ENCODE measurements at regions not wholly inside any gene's neighbourhood (a gene's known extent, or its start where the extent isn't known, plus 50 kb on each side); places are given as distances from the start of the nearest gene placed in this dataset.
"Not testable (repeated sequence)": the region's sequence is repeated elsewhere in the genome, so short reads cannot be mapped to it uniquely, and the experiment has no call there.

DNA sequence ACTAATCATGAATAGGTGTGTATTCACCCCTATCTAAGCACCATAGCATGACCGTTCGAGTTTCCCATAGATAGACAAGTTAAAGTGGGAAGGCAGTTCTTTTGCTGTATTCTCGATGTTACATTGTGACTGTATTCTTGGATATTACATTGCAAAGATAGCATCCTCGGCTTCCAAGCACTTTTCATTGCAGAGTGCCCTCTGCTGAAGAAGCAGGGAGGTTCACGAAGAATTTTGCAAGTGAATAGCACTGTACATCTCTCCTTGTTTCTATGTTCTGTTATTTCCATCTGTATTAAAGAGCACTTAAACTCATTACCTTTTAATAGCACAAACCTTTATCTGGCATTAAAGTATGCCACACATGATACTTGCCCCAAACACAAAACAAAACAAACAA is 426.7 kb upstream of the ARX start:
- DNase-seq (ENCODE audit: low spot score) = no peak

DNA sequence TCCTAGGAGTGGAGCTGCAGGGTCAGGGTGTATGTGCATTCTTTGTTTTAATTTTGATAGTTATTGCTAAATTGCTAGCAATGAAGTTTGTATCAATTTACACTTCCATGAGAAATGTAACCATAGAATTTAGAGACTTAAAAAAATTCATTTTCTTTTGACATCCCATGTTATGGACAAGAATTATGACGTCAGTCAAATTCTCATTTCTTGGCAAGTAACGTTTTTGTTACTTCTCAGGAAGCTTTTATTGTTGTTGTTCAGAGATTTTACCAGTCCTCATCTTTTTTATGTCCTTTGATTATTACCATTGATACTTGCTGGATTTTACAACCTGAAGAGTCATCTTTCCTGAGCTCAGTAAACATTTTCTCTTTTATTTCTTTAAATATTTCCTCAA is 417.5 kb upstream of the ARX start:
- DNase-seq (ENCODE audit: low spot score) = no peak

DNA sequence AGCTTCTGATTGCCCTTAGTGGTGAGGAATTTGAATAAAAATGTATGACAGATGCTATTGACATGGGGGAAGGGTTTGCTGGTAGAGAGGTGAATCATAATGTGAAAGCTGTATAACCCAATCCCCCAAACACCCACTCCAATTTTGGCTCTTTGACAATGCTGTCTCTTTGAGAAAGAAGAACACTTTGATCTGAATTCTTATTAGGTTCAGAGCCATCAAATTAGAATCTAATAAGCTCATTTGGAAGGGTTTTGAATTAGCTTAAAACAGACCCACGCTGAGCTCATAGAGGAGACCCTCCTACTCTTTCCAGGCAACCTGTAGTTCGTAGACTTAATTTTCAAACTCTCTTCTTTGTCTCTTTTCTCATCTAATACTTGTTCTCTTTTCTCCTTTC is 416.6 kb upstream of the ARX start:
- DNase-seq (ENCODE audit: low spot score) = no peak

DNA sequence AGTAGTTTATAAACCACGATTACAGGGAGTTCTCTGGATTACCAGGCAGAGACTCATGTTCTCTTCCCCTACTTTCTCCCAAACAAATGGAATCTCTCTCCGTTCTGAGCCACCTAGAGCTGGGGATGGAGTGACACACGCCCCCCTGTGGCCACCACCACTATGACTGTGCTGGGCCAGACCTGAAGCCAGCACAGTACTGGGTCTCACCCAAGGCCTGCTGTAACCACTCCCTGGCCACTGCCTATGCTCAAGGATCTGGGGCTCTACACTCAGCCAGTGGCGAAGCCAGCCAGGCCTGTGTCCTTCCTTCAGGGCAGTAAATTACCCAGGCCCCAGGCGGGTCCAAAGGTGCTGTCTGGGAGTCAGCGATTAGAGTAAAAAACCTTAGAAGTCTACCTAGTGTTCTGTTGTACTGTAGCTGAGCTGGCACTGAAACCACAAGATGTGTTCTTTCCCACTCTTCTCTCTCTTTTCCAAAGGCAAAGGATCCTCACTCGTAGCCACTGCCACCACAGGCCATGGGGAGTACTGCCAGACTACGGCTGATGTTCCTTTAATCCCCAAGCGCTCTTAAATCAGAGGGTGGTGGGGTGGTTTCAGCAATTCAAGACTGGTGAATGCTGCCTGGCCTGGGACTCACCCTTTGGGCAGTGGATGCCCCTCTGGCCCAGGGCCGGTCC is 412.2 kb upstream of the ARX start:
- no peak for DNase-seq (ENCODE audit: low spot score)

DNA sequence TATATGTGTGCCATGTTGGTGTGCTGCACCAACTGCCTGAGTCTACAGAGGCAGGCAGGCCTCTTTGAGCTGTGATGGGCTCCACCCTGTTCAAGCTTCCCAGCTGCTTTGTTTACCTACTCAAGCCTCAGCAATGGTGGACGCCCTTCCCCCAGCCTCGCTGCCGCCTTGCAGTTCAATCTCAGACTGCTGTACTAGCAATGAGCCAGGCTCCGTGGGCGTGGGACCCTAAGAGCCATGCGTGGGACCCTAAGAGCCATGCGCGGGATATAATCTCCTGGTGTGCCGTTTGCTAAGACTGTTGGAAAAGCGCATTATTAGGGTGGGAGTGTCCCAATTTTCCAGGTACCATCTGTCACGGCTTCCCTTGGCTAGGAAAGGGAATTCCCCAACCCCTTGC is 388.4 kb upstream of the ARX start:
- not testable (repeated sequence) for DNase-seq (ENCODE audit: low spot score)

DNA sequence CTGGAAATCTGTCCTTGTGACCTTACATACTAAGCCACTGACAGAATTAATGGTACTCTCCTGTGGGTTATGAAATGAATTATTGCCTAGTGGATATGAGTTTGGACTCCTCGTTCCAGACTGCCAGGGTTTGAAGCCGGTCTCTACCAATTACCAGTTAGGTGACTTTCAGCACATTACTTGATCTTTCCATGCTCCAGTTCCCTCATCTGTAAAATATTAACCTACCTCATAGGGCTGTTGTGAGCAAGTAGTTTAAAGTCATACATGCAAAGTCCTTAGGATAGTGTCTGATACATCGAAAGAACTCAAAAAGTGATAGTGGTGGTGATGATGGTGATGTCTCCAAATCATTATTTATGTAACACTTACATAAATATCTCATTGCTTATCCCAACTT is 373.5 kb upstream of the ARX start:
- no peak for DNase-seq (ENCODE audit: low spot score)

DNA sequence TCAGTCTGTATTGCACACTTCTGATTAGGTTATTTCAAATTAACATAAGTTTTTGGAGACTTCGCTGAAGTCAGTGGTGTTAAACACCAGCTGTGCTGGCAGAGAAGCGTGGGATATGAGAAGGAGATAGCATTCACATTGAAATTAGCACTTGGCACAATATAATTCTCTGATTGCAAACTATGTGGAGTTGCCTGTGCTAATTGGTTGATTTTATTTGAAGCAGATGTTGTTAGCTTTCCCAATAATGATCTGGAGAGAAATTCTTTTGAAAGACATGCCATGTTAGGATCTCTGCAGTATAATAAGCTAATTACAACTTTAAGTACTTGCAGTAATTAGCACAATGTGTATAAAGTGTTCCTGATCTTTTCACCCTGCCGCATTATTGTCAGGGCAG is 367.4 kb upstream of the ARX start:
- DNase-seq (ENCODE audit: low spot score) = no peak

DNA sequence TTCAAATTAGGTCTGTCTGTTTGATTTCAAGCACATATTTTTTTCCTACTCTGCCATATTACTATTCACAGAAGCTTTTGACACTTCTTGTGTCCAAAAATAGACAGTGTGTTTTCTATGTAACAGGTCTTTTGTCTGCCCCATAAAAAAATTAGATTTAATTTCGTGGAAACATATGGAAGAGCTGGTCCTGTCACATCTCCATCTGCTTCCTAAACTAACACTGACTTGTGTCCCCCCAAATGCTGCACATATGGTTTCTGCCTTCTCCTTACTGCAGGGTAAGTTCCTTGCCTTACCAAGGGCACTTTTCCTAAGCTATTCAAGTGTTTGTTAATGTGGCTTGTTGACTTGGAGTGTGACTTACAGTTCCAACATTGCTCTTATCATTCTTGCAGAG is 340.7 kb upstream of the ARX start:
- no peak for DNase-seq (ENCODE audit: low spot score)

DNA sequence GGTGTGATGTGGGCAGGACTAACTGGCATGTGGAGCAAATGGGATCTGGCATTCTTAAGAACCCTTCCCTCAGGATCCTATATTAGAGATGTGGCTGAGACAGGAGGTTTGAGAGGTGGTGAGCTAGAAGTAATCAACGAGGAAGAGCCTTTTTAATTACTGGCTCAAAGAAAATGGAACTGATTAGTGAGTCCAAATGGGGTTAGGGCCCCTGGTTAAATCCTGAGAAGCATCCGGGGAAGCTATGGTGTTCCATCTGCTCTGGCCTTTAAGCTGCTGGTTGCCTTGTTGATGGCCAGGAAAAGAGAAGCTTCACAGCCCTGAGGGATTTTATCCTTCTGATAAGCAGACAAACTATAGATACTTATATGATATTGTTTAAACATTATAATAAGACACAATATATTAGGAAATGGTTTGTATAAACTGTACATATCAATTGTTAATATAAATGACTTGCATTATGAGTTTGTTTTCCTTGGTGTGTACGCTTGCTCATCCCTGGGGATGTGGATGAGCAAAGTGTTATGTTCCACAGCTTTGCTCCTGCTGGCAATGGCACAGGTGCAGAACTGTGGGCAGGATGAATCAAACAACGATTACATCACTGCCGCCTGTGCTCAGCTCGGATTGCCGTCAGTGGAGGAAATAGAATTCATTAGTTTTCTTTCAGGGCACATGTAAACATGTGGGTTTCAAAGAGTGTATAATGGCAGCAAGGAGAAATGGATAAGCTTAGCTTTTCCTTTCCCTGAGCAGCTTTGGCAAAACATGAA is 328.6 kb upstream of the ARX start:
- DNase-seq (ENCODE audit: low spot score) = no peak

DNA sequence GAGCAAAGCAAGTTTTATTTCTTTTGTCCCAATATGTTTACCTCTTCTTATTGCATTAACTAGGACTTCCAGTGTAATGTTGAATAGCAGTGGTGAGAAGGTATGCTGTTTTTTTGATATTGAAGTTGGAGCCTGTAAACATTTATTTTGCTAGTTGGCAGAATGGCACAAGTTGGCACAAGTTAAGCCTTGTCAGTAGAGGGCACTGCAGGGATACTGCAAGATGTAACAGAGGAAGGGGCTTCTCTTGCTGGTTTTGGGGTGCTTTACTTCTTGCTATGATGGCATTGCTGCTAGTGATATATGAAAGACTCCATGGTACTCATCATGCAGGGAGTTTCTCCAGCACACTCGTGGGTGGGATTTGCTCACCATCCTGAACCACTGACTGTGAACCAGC is 327.3 kb upstream of the ARX start:
- DNase-seq (ENCODE audit: low spot score) = no peak

DNA sequence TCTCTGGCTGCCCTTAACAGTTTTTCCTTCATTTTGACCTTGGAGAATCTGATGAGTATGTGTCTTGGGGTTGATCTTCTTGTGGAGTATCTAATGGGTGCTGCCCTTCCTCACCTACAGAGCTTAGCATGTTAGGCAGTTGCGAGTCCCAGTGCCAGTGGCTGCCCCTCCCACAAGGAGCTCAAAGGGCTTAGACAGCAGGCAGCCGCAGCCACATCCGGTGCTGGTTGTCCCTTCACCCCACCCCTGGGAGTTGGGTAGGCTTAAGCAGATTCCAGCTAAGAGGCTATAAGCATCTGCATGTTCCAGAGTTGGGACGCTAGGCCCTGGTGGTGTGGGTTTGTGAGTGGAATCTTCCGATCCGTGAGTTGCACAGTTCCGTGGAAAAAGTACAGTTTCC is 322.1 kb upstream of the ARX start:
- DNase-seq (ENCODE audit: low spot score) = no peak

DNA sequence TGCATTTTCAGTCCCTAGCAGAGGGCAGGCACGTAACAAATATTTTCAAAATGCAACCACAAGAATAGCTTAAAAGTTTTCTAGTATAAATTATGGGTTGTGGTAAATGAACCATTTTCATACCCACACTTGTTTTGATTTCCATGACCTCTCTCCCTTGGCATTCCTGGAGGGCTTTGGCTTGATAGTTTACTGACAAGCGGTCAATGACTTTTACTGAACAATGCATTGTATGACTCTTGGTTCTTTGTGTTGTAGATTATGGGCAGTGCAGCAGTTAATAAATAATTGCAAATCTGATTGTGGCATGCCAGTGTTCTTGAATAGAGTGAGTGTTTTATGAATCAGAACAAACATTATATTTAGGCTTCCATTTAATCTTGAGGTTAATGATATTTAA is 285.2 kb upstream of the ARX start:
- DNase-seq (ENCODE audit: low spot score) = no peak

DNA sequence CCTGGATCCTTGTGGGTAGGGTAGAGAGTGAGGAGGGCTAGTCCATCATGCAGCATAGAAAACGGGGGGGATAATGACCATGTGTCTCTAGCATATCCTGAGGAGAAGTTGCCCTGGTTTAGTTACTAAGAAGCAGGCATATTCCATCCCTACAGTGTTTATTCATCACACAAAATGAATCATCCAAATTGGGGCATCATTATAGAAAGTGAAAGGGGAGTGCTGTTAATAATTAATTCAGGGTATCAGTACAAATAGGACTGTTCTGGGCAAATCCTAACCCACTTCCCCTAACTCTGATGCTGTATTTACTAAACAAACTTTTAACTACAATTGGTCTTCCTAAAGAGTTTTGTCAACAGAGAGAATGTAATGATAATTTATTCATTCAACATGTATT is 281.1 kb upstream of the ARX start:
- no peak for DNase-seq (ENCODE audit: low spot score)

DNA sequence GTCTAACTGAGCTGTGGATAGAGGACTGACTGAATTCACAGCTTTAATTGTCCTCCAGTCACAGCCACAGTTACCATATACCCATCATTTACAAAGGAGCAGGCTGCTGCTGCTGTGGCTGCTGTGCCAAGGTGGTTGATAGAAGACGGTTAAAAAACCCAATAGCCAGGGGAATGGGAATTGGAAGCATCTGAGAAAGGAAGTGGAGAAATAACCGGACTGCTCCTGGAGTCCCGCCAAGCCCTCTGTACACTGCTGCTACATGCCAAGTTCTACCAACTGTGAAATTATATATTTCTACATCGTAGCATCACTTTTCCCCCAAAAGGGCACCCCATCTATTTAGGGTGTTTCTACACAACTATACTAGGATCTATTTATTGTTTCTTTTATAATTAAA is 279.7 kb upstream of the ARX start:
- no peak for DNase-seq (ENCODE audit: low spot score)

DNA sequence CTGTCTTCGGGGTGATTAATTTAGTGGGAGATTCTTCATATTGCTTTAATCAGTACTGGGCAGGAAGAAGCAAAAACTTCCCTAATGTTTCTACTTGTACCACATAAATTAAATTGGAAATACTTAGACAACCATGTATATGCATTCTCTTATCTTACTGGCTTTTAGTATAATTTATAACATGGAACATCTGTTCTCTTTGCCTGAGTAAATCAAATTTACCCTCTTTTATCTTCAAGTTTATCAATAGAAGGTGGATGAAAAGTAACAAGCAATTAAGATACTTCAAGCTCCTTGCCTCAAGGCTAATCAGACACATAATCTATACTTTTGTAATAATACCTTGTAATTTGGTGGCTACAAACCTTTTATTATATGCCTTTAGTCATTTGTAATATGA is 274.4 kb upstream of the ARX start:
- no peak for DNase-seq (ENCODE audit: low spot score)

DNA sequence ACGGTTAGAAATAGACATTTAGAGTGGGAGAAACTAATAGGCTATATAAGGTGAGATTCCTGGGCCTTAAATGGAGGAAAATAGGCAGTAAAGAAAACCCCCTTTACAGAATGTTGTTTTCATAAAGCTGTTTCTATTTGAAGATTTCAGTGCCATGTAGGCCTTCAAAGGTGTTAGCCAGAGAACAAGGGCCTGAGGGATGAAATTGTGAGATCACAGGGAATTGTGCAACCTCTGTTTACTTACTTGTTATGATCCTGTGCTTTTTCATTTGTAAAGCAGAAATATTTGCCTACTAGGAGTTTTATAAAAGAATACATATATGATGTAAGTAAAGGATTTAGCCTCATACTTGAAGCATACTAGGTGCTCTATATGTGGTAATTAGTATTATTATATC is 272.9 kb upstream of the ARX start:
- DNase-seq (ENCODE audit: low spot score) = no peak

DNA sequence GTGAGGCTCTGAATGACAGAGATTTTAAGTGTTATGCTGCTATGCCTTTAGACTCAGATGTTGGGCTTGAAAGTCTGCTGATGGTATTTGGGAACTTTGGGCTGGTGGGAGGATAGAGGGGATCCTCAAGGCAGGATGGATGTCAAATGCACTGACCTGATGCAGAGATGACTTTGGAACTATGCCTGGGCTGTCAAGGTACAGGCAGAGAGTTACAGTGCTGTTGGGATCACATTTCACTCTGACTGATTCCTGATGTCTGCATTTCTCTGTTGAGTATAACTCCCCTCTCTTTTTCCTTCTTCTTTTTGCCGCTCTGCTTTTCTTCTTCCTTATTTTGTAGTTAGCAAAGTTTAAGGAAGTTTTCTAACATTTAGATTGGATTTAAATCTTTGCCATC is 271.8 kb upstream of the ARX start:
- DNase-seq (ENCODE audit: low spot score) = no peak

DNA sequence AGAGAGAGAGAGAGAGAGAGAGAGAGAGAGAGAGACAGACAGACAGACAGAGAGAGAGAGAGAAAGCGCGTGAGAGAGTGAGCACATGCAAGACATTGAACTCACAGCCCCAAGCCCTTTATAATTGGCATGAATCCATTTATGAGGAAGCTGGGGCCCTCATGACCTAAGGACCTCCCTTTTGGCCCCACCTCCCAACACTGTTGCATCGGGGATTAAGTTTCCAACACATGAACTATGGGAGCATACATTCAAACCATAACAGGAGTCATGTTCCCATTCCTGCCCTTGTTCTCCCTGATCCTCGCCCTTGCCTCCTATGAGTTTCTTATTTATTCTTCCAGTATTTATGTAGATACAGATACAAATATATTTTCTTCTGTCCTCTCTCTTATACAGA is 269.8 kb upstream of the ARX start:
- DNase-seq (ENCODE audit: low spot score) = no peak

DNA sequence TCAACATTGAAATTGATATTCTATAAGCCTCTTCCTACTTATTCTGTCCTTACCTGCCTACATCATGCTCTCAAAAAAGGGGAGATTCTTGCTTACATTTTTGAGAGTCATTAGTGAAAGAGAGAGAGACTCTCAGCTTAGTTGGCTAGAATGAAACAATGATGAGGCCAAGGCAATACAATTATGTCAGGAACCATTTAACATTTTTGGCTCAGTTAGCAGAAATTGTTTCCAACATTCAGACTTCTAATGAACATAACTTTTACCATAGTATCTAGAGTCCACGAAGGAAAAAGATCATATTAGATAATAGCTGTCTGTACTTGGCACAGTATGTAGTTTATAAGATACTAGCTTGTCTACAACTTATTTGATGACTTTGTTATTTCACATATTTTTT is 263.7 kb upstream of the ARX start:
- no peak for DNase-seq (ENCODE audit: low spot score)

DNA sequence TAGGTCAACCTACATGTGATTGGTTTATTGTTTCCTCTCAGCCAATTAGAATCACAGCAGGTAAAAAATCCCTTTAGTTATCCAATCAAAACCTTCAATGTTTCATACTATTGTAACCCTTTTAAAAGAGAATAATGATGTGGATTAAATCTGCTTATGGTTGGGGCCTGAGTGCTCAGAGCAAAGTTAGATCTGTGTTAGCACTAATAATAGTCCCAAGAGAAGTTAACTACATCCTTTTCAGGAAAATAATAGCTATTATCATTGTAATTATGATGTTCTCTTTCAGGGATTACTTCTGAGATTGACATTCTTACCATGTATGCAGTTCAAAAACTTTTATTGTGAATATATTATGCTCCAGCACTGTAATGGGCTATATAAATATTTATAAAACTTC is 262.6 kb upstream of the ARX start:
- no peak for DNase-seq (ENCODE audit: low spot score)

DNA sequence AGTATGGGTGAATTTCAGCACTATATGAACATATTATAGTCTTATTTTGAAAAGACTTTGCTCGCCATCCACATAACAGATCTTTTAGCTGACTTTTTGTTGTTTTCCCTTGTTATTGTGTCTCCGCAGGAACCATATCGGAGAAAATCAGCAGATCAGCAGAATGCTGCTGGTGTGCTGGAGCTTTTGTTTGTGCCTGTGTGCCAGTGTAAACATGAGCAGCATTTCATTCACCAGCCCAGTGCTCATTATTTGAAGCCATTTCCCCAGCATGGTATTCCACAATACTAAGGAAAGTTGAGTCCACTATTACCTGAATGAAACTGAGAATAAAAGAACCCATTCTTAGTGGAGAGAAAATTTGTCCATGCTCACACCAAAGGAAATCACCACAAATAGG is 261.8 kb upstream of the ARX start:
- no peak for DNase-seq (ENCODE audit: low spot score)

DNA sequence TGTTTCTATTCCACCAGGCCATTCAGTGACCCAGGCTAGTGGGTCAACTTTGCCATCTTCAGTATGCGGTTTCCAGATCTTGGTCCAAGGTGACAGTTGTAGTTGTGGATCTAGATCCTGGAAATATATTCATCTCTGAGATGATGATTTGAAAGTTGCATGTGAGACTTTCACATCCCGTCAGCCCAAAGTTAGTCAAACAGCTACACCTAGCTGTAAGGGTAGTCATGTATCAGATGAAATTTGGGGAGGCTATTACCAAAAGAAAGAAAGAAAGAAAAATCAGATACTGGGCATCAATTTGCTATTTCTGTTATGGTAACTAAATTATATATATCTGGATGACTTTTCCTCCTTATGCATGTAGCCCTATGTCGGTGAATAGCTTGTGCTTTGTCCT is 259.4 kb upstream of the ARX start:
- no peak for DNase-seq (ENCODE audit: low spot score)

DNA sequence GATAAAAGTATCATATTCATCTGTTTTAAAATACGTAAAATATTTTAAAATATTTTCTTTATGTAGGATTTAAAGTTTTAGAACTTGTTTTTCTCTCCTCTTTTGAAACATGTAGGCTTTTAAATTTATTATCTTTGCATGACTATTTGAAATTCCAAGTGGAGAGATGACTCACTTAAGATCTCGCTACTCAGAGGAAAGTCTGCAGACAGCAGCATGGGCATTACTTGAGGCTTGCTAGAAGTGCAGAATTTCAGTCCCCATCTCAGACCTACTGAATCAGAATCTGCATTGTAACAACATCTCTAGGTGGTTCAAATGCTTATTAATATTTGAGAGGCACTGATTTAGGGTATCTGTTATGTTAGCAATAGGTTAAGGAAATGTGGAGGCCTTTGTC is 225.7 kb upstream of the ARX start:
- DNase-seq (ENCODE audit: low spot score) = no peak

DNA sequence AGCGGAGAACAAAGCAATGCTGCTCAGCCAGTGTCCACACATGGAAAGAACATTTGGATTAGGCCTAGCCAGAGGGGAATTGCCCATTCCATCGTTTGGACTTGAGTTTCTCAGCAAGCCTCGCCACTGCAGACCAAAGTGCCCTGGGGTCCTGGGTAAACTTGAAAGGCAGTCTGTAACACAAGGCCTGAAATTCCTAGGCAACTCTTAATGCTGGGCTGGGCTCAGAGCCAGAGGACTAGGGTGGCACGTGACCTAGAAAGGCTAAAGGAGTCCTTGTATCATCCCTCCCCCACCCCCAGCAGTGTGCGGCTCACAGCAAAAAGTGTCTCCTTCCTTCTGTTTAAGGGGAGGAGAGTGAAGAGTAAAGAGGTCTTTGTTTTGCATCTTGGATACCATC is 210.4 kb upstream of the ARX start:
- DNase-seq (ENCODE audit: low spot score) = no peak
